ENCODE measurements at regions not wholly inside any gene's neighbourhood (a gene's known extent, or its start where the extent isn't known, plus 50 kb on each side); places are given as distances from the start of the nearest gene placed in this dataset.
"Not testable (repeated sequence)": the region's sequence is repeated elsewhere in the genome, so short reads cannot be mapped to it uniquely, and the experiment has no call there.

- Mint-ChIP-seq H3K4me1 (no peaks in the 10 kb centered on the region), H3K9me3 (no peaks in the 10 kb centered on the region), H3K27me3 (peaks cover 8% of the 10 kb centered on the region), H3K36me3 (ENCODE audit: low read depth) (no peaks in the 10 kb centered on the region), H3K4me3 (no peak overlapping the region), H3K27ac (no peak overlapping the region)
- intact Hi-C loops (cut with micrococcal nuclease) = no loop called here
- no peak for DNase-seq
Measured at GRCh38 chr11:122604621-122605020, 50.9 kb upstream of the UBASH3B start.

- H3K9me3 Mint-ChIP-seq = no peaks in the 10 kb centered on the region
- H3K4me1 Mint-ChIP-seq = no peaks in the 10 kb centered on the region
- H3K36me3 Mint-ChIP-seq (ENCODE audit: low read depth) = no peaks in the 10 kb centered on the region
- H3K27me3 Mint-ChIP-seq = peaks cover 10% of the 10 kb centered on the region
- H3K4me3 Mint-ChIP-seq = no peak overlapping the region
- intact Hi-C loops (cut with micrococcal nuclease) = no loop called here
- no peak for DNase-seq
- H3K27ac Mint-ChIP-seq = no peak overlapping the region
Measured at GRCh38 chr11:122601141-122602125, 54.1 kb upstream of the UBASH3B start.

GRCh38 chr11:122600290-122600689 lies 55.2 kb upstream of the UBASH3B start:
- intact Hi-C loops (cut with micrococcal nuclease) = no loop called here
- DNase-seq = no peak
- Mint-ChIP-seq H3K36me3 (ENCODE audit: low read depth) (no peaks in the 10 kb centered on the region), H3K27ac (no peak overlapping the region), H3K4me1 (no peaks in the 10 kb centered on the region), H3K27me3 (peaks cover 8% of the 10 kb centered on the region), H3K9me3 (no peaks in the 10 kb centered on the region), H3K4me3 (no peak overlapping the region)

DNA sequence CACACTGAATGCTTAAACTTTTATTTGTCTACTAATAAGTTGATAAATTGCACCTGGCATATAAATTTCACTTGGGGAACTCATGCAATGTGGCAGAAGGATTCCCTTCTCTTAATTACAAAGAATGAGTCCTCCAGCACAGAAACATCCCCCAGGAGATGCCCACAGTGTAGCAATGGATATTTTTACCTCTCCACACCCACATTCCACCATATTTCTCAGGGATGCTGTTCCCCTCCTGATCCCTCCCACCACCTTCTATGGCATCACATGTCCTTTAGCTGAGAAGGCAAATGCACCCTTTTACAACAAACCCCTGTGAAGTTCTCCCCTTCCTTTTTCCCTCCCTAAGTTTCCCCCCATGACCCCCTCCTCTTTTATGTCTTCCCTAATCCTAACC lies 56.1 kb upstream of the UBASH3B start:
- H3K4me3 Mint-ChIP-seq = no peak overlapping the region
- H3K27ac Mint-ChIP-seq = no peak overlapping the region
- no peaks in the 10 kb centered on the region for H3K4me1 Mint-ChIP-seq
- peaks cover 6% of the 10 kb centered on the region for H3K27me3 Mint-ChIP-seq
- DNase-seq = no peak
- H3K36me3 Mint-ChIP-seq (ENCODE audit: low read depth) = no peaks in the 10 kb centered on the region
- no peaks in the 10 kb centered on the region for H3K9me3 Mint-ChIP-seq
- intact Hi-C loops (cut with micrococcal nuclease) = no loop called here

- no peak for DNase-seq
- Mint-ChIP-seq H3K27me3 (peaks cover 6% of the 10 kb centered on the region), H3K36me3 (ENCODE audit: low read depth) (no peaks in the 10 kb centered on the region), H3K4me3 (no peak overlapping the region), H3K4me1 (no peaks in the 10 kb centered on the region), H3K27ac (no peak overlapping the region), H3K9me3 (no peaks in the 10 kb centered on the region)
- intact Hi-C loops (cut with micrococcal nuclease) = no loop called here
Measured at GRCh38 chr11:122598971-122599370, 56.6 kb upstream of the UBASH3B start.

DNA sequence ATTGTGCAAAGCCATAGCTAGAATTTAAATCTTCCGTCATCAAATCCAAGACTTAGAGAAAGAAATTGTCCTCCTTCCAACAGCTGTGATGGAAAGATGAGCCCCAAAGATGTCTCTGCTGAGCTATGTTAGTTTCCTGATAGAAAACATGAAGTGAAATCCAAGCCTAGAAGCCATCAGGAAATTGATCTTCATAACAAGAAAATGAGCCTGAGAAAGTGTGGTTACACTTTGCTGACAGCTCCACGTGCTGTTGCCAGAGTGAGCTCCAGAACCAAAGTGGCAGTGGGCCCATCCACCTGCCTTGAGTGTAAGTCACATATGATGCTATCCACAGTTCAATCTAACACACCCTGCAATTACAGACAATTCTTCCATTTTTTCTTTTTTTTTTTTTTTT lies 58.0 kb upstream of the UBASH3B start:
- Mint-ChIP-seq H3K27ac (no peak overlapping the region), H3K4me3 (no peak overlapping the region), H3K27me3 (peaks cover 16% of the 10 kb centered on the region), H3K4me1 (no peaks in the 10 kb centered on the region), H3K9me3 (no peaks in the 10 kb centered on the region), H3K36me3 (ENCODE audit: low read depth) (no peaks in the 10 kb centered on the region)
- no peak for DNase-seq
- intact Hi-C loops (cut with micrococcal nuclease) = no loop called here

- Mint-ChIP-seq H3K36me3 (ENCODE audit: low read depth) (no peaks in the 10 kb centered on the region), H3K27ac (no peak overlapping the region)
Measured at GRCh38 chr11:122594986-122595645, 60.4 kb upstream of the UBASH3B start.

GRCh38 chr11:122593473-122594420 lies 61.8 kb upstream of the UBASH3B start:
- Mint-ChIP-seq H3K4me3 (no peak overlapping the region), H3K4me1 (no peaks in the 10 kb centered on the region), H3K9me3 (no peaks in the 10 kb centered on the region), H3K27me3 (peaks cover 22% of the 10 kb centered on the region), H3K27ac (no peak overlapping the region), H3K36me3 (ENCODE audit: low read depth) (no peaks in the 10 kb centered on the region)
- intact Hi-C loops (cut with micrococcal nuclease) = no loop called here
- no peak for DNase-seq

More at GRCh38 chr11:122594986-122595645, 60.4 kb upstream of the UBASH3B start:
- Mint-ChIP-seq H3K9me3 (no peaks in the 10 kb centered on the region), H3K4me1 (no peaks in the 10 kb centered on the region), H3K27me3 (peaks cover 22% of the 10 kb centered on the region), H3K4me3 (no peak overlapping the region)
- intact Hi-C loops (cut with micrococcal nuclease) = no loop called here
- no peak for DNase-seq

GRCh38 chr11:122592641-122593040 lies 62.9 kb upstream of the UBASH3B start:
- H3K4me1 Mint-ChIP-seq = no peaks in the 10 kb centered on the region
- no peak overlapping the region for H3K4me3 Mint-ChIP-seq
- no peaks in the 10 kb centered on the region for H3K36me3 Mint-ChIP-seq (ENCODE audit: low read depth)
- peaks cover 22% of the 10 kb centered on the region for H3K27me3 Mint-ChIP-seq
- no peaks in the 10 kb centered on the region for H3K9me3 Mint-ChIP-seq
- DNase-seq = no peak
- intact Hi-C loops (cut with micrococcal nuclease) = no loop called here
- H3K27ac Mint-ChIP-seq = no peak overlapping the region

DNA sequence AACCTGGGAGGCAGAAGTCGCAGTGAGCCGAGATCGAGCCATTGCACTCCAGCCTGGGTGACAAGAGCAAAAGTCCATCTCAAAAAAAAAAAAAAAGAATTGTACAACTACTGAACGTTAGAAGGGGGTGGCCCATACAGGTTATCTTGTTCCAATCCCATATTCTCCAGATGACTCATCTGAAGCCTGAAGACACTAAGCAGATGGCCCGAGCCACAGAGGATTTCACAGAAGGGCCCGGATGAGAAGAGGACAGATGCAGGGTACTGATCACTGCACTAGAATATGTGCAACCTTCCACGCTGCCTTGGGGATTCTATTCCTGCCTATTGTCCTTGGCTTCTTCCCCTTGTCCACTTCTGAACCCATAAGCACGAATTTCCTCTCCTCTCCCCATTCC lies 70.9 kb upstream of the UBASH3B start:
- intact Hi-C loops (cut with micrococcal nuclease) = loop anchor here (5.0 kb wide), 1 partner anchor 43 kb away; no protein-coding TSS in a partner anchor
- peaks cover 5% of the 10 kb centered on the region for H3K27me3 Mint-ChIP-seq
- no peak for DNase-seq
- H3K9me3 Mint-ChIP-seq = peaks cover 8% of the 10 kb centered on the region
- H3K27ac Mint-ChIP-seq = no peak overlapping the region
- H3K4me1 Mint-ChIP-seq = peaks cover 7% of the 10 kb centered on the region
- H3K36me3 Mint-ChIP-seq (ENCODE audit: low read depth) = no peaks in the 10 kb centered on the region
- H3K4me3 Mint-ChIP-seq = no peak overlapping the region

DNA sequence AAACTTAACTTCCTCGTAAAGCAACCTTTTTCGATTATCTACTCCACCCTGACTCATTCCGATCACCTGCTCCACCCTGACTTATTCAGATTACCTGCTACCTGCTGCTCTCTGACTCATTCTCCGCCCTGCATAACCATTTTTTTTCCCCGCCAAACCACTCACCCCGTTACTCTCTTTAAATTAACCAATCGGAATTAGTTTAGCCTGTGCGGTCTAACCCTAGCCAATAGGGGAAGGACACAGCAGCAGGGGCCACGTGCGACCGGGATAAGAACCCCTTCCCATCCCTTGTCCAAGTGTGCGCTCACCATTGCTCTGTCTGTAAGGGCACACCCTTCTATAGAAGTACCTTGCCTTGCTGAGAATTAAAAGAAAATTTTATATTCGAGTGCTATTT lies 75.5 kb upstream of the UBASH3B start:
- not testable (repeated sequence) for H3K9me3 Mint-ChIP-seq; H3K4me1 Mint-ChIP-seq; H3K4me3 Mint-ChIP-seq; DNase-seq; H3K36me3 Mint-ChIP-seq (ENCODE audit: low read depth); H3K27ac Mint-ChIP-seq; H3K27me3 Mint-ChIP-seq
- intact Hi-C loops (cut with micrococcal nuclease) = loop anchor here (1.0 to 5.0 kb wide), 4 partner anchors 47 to 443 kb away; no protein-coding TSS in a partner anchor

DNA sequence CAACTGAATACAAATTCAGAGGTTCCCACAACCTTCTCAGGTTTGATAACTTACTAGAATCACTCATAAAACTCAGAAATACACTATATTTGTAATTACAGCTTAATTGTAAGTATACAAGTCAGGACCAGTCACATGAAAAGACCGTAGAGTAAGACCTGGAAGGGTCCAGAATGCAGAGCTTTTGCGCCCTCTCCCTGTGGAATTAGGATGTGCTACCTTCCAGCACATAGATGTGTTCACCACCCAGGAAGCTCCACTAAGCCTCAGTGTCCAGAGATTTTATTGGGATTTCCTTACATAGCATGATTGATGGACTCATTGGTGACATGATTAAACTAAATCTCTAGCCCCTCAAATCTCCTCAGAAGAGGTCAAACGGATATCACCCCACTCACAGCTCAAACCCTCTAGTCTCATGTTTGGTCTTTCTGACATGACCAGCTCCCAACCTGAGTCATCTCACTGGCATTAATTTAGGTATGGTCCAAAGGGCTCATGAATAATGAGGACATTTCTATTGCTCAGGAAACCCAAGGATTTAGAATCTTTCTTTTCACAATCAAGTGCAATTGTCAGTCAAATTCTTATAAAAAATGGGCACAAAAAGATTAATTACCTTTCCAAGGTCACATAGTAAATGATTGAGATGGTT lies 77.2 kb upstream of the UBASH3B start:
- Mint-ChIP-seq H3K27me3 (no peaks in the 10 kb centered on the region), H3K9me3 (no peaks in the 10 kb centered on the region), H3K4me1 (peaks cover 7% of the 10 kb centered on the region), H3K4me3 (no peak overlapping the region), H3K36me3 (ENCODE audit: low read depth) (no peaks in the 10 kb centered on the region), H3K27ac (no peak overlapping the region)
- intact Hi-C loops (cut with micrococcal nuclease) = no loop called here
- no peak for DNase-seq

GRCh38 chr11:122572592-122572991 lies 82.9 kb upstream of the UBASH3B start:
- DNase-seq = no peak
- intact Hi-C loops (cut with micrococcal nuclease) = no loop called here
- H3K9me3 Mint-ChIP-seq = no peaks in the 10 kb centered on the region
- no peak overlapping the region for H3K4me3 Mint-ChIP-seq
- no peak overlapping the region for H3K27ac Mint-ChIP-seq
- no peaks in the 10 kb centered on the region for H3K27me3 Mint-ChIP-seq
- no peaks in the 10 kb centered on the region for H3K4me1 Mint-ChIP-seq
- H3K36me3 Mint-ChIP-seq (ENCODE audit: low read depth) = no peaks in the 10 kb centered on the region

All from activated CD4-positive, alpha-beta T cell treated with anti-CD3 and anti-CD28 coated beads, Interleukin-2, amount 10 ng/mL, durations not matched to agents 24 days and 14 days (primary cell).